RCC 7860 (cell line): ENCODE measurements at regions not wholly inside any gene's neighbourhood (a gene's known extent, or its start where the extent isn't known, plus 50 kb on each side); places are given as distances from the start of the nearest gene placed in this dataset.
A peak's percentile ranks its signal among the peaks of the same experiment; 100 is the strongest.

Experiments
- DNase-seq: peaks from one replicate; pipeline ENCODE4 v3.0.0-alpha.2; 2015; ENCODE audit warnings: low spot score
- FAIRE-seq: peaks from 2 replicates; lab custom pipeline; 2012; peaks lifted over from hg19 to GRCh38; lab: Jason Lieb, UNC

GRCh38 chr4:14217401-14217800, 589.9 kb upstream of the BOD1L1 start:
- DNase-seq (no peak), FAIRE-seq (no peak)

- FAIRE-seq (no peak), DNase-seq (no peak)
These were observed 591.1 kb upstream of the BOD1L1 start for GRCh38 chr4:14218641-14219040.

- FAIRE-seq (no peak), DNase-seq (no peak)
These were observed 593.7 kb upstream of the BOD1L1 start for GRCh38 chr4:14221176-14221575.

- DNase-seq (no peak), FAIRE-seq (no peak)
These were observed 595.0 kb upstream of the BOD1L1 start for GRCh38 chr4:14222377-14223029.

- DNase-seq (no peak), FAIRE-seq (no peak)
These were observed 595.9 kb upstream of the BOD1L1 start for GRCh38 chr4:14223461-14223860.

- no peak for DNase-seq
- no peak for FAIRE-seq
These were observed 598.2 kb upstream of the BOD1L1 start for GRCh38 chr4:14225688-14226207.

GRCh38 chr4:14233126-14233525, 605.6 kb upstream of the BOD1L1 start:
- DNase-seq (no peak), FAIRE-seq (no peak)

GRCh38 chr4:14234307-14234706, 606.8 kb upstream of the BOD1L1 start:
- FAIRE-seq, result no peak
- no peak for DNase-seq

- DNase-seq, result no peak
- FAIRE-seq, result no peak
These were observed 608.8 kb upstream of the BOD1L1 start for GRCh38 chr4:14236359-14236758.

- DNase-seq (no peak), FAIRE-seq (no peak)
These were observed 610.4 kb upstream of the BOD1L1 start for GRCh38 chr4:14237911-14238310.

- DNase-seq (no peak), FAIRE-seq (no peak)
These were observed 614.0 kb upstream of the BOD1L1 start for GRCh38 chr4:14241574-14241973.

GRCh38 chr4:14247767-14248166, 620.2 kb upstream of the BOD1L1 start:
- no peak for DNase-seq
- no peak for FAIRE-seq

- FAIRE-seq, result no peak
- DNase-seq, result no peak
These were observed 621.7 kb upstream of the BOD1L1 start for GRCh38 chr4:14249226-14249625.

GRCh38 chr4:14254252-14254651, 626.7 kb upstream of the BOD1L1 start:
- DNase-seq, result peak; percentile 16

GRCh38 chr4:14254926-14255325, 627.4 kb upstream of the BOD1L1 start:
- DNase-seq (no peak), FAIRE-seq (no peak)

More at GRCh38 chr4:14254252-14254651, 626.7 kb upstream of the BOD1L1 start:
- FAIRE-seq, result no peak

- no peak for DNase-seq
- no peak for FAIRE-seq
These were observed 630.4 kb upstream of the BOD1L1 start for GRCh38 chr4:14257903-14258302.

GRCh38 chr4:14259936-14260335, 632.4 kb upstream of the BOD1L1 start:
- DNase-seq, result no peak
- no peak for FAIRE-seq

GRCh38 chr4:14260591-14260990, 633.1 kb upstream of the BOD1L1 start:
- no peak for DNase-seq
- FAIRE-seq, result no peak

- DNase-seq (no peak), FAIRE-seq (no peak)
These were observed 634.7 kb upstream of the BOD1L1 start for GRCh38 chr4:14262221-14262620.

- FAIRE-seq, result no peak
- no peak for DNase-seq
These were observed 636.9 kb upstream of the BOD1L1 start for GRCh38 chr4:14264437-14264836.

GRCh38 chr4:14265651-14266050, 638.1 kb upstream of the BOD1L1 start:
- no peak for DNase-seq
- FAIRE-seq, result no peak

GRCh38 chr4:14267373-14268060, 640.0 kb upstream of the BOD1L1 start:
- DNase-seq, result no peak
- no peak for FAIRE-seq
